ENCODE measurements at regions not wholly inside any gene's neighbourhood (a gene's known extent, or its start where the extent isn't known, plus 50 kb on each side); places are given as distances from the start of the nearest gene placed in this dataset.

DNA sequence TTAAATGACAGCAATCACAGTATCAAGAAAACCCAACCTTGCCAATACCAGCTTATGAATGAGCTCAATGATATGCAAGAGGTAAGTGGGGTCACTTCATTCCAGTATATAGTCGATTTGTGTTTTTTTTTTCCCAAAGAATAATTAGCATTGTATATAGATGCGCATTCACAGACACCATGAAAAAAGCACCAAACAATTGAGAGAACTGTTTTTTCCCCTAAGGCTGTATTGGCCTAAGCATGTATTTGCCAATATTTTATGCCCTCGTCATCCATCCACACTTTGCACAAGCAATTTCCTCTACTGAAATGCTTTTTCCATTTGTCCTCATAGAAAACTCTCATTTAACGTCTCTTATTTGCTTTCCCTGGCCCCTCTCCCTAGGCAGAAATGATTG is 213.7 kb downstream of the SAMD5 start:
- no peak for DNase-seq

GRCh38 chr6:147724454-147724853 is 216.0 kb downstream of the SAMD5 start:
- peak; percentile 41 for DNase-seq

- no peak for DNase-seq
Observed at GRCh38 chr6:147726342-147726741, 217.9 kb downstream of the SAMD5 start.

DNA sequence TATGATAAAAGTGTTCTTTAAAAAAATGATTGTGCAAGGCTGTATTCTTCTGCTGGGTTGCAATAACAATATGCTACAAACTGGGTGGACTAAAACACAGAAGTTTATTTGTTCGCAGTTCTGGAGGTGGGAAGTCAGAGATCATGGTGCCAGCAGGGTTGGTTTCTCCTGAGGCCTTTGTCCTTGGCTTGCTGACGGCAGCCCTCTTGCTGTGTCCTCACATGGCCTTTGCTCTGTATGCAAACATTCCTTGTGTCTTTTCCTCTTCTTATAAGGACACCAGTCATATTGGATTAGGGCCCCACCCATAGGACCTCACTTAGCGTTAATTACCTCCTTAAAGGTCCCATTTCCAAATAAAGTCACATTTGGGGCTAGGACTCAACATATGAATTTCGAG is 220.4 kb downstream of the SAMD5 start:
- no peak for DNase-seq

- no peak for DNase-seq
Observed at GRCh38 chr6:147733686-147734085, 225.2 kb downstream of the SAMD5 start.

DNA sequence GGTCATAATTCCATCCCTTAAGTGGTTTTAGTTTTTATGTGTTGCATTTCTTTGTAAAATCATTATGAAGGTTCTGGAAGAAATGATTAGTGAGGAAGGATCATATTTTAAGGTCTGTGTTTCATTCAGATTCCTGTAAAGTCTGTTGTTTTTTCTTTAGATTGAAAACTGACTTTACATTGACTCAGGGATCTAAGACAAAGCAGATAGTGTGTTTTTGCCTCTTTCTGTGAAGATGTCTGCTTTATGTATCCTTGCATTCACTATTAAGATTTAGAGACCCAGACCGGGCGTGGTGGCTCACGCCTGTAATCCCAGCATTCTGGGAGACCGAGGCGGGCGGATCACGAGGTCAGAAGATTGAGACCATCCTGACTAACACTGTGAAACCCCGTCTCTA is 225.7 kb downstream of the SAMD5 start:
- no peak for DNase-seq

- no peak for DNase-seq
Observed at GRCh38 chr6:147735924-147736323, 227.4 kb downstream of the SAMD5 start.

- DNase-seq = no peak
Observed at GRCh38 chr6:147737115-147737514, 228.6 kb downstream of the SAMD5 start.

DNA sequence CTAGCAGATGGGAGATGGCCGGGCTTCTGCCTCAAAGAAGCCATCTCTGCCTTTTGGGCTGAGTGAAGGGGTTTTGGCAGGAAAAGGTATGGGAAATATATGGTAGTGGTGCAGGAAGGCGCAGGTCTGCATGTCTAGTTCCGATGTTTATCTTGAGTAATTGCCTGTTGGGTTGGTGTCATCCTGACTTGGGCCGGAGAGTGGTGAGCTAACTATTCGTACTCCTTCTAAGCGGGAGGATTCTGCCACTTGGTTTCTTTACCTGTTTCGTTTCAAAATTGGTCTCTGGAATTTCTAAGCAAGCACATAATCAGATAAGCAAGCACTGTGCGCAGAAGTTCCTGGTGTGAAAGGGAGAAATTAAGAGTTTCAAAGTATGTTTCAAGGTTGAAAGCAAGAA is 229.6 kb downstream of the SAMD5 start:
- no peak for DNase-seq

GRCh38 chr6:147738516-147739162 is 230.1 kb downstream of the SAMD5 start:
- DNase-seq = no peak

DNA sequence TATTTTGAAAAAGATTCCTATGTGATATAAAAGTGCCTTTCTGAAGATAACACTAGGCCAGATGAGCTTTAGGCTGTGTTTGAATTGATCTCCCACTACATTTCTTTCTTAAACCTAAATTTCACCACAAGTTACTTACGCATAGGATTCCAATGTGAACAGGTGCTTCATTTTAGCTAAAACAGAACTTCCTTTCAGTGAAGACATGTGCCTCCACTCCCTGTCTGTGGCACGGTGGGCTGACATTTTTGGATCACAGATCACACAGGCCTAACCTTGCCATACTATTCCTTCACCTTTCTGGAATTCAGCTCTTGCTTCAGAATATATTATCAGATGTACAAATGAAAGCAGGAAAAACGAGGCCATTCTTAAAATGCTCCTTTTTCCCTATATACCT is 231.8 kb downstream of the SAMD5 start:
- no peak for DNase-seq

- no peak for DNase-seq
Observed at GRCh38 chr6:147740916-147741315, 232.4 kb downstream of the SAMD5 start.

DNA sequence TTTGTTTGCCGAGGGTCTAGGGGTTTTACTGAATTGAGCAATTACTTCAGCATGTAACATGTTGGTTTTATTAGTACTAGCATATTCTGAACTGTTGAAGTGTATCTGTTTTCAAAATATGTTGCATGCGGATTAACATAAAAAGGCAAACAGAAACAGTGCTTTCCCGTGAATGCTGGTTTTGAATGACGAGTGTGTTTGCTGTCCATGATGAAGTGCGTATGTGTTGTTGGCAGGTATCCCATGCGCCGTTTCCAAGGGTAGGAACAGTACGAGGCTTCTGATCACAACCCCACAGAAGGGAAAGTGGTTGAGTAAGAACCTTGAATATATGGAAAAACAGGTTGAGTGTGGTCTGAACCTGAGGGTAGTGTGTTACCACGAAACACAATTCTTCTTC is 232.9 kb downstream of the SAMD5 start:
- DNase-seq = no peak

DNA sequence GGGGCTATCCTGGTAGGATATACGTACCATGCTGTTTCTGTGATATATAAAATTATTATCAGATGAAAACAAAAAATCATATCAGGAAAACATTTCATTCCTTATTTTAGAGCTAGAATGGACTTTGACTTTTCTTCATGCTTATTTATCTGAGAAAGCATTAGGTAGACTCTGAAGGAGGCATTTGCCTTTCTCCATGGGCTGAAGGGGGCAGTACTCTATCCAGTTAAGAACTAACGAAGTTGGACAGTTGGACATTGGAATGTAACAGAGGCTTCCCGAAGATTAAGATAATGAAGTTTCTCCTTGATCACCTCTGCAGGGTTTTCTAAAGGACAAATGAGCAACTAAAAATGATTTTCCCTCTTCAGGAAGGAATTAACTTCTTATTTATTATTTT is 233.9 kb downstream of the SAMD5 start:
- DNase-seq = no peak

- DNase-seq = no peak
Observed at GRCh38 chr6:147744012-147744411, 235.5 kb downstream of the SAMD5 start.

DNA sequence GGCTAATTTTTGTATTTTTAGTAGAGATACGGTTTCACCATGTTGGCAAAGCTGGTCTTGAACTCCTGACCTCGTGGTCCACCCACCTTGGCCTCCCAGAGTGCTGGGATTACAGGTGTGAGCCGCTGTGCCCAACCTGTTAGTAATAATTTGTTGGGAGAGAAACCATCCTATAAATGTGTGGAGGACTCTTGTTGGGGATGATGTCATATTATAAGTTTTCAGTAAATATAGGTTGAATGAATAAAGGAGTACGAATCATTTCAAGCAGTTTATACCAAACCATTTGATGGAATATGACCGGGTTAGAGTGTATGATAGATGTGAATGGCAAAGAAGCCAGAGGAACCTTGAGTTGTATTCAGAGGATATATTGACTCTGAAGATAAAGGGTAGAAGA is 240.8 kb downstream of the SAMD5 start:
- no peak for DNase-seq

- no peak for DNase-seq
Observed at GRCh38 chr6:147750413-147750812, 241.9 kb downstream of the SAMD5 start.

DNA sequence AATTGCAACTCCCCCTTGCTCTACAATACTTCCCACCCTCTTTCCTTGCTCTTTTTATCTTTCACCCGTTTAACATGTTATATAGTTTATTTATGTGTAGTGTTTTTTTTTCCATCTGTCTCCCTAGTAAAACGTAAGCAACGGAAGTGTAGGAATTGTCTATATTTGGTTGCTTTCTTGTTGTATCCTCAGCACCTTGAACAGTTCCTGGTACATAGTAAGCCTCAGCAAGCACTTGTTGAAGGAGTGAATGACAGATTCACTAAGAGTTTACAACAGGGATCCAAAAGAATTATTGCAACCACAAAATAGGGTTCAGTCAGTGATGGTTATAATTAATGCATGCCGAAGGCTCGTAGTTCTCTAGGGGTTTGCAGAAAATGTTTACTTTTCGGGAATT is 242.7 kb downstream of the SAMD5 start:
- no peak for DNase-seq

DNA sequence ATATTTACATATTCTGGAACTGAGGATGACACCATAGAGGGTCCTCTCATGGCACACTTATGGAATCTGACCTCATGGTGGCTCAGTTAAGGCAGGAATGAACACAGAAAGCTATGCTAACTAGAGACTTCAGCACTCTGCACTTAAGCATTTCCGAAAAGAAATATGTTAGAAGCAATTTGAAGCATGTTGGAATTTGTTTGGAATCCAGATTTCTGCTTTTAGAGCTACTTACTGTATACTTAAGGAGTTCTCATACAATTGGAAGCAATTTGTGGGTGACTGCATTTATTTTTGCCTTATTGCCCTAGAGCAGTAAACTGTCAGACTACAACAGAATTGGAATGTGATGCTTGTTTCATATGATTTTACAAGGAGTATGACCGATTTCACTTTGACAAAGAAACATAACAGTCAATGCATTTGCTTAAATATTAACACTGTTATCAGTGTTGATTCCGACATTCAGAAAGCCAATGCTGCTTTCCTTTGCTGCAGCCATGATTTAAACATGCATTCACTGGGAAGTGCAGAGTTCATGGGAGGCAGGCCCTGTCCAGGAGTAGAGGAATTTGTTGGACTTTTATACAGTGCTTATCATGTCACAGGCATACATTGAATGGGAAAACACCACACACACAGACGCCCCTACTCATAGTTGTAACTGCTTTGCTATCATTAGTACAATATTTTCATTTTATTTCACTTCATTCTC is 244.4 kb downstream of the SAMD5 start:
- DNase-seq = no peak

GRCh38 chr6:147755999-147756398 is 247.5 kb downstream of the SAMD5 start:
- no peak for DNase-seq

- DNase-seq = no peak
Observed at GRCh38 chr6:147756891-147757290, 248.4 kb downstream of the SAMD5 start.

- DNase-seq = no peak
Observed at GRCh38 chr6:147757291-147757690, 248.8 kb downstream of the SAMD5 start.

DNA sequence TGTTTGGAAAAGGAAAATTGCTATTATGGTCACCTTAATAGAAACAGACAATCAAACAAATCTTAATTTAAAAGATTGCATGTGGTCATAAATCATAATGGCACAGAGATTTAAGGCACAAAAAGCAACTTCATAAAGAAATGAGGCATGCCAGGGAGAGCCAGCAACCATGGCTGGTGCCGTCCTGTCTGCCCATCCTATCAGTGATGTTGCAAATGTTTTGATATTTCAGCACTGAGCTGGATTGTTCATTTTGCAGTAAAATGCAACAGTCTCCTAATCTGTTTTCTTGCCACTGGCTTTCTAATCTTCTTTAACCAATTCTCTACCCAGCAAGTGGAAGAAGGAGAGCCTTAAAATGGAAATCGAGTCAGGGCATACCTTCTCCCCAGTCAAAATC is 249.8 kb downstream of the SAMD5 start:
- no peak for DNase-seq

- no peak for DNase-seq
Observed at GRCh38 chr6:147759093-147759492, 250.6 kb downstream of the SAMD5 start.

DNA sequence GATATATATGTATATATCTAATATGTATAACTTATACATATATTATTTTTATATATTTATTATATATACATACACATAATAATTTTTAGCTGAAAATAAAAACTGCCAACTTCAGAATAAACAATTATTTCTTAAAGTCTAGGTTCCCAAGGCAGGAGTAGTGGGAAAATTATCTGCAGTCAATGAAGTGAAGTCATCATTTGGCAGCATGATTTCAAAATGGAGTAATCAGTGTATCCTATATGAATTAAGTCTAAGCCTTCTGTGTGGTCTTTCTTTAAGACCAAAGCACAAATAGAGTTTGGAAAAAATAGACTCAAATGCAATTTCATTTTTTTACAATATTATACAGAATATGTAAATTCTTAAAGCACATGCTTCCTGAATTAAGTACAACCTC is 251.0 kb downstream of the SAMD5 start:
- DNase-seq = no peak

Measured in NCI-H2171 (cell line).